ENCODE measurements at regions not wholly inside any gene's neighbourhood (a gene's known extent, or its start where the extent isn't known, plus 50 kb on each side); places are given as distances from the start of the nearest gene placed in this dataset.

- H3K4me2 ChIP-seq (ENCODE audit: insufficient read depth in 1 of 2, low read depth in 2 of 2, low read length in 2 of 2): no peak overlapping the region
- H2BK15ac ChIP-seq (ENCODE audit: low read length): no peak overlapping the region
- no peaks in the 10 kb centered on the region for H3K79me2 ChIP-seq (ENCODE audit: control insufficient read depth in 1 of 2, insufficient read depth in 2 of 2, low read length in 2 of 2)
- no peak overlapping the region for H4K5ac ChIP-seq (ENCODE audit: insufficient read length, low read depth, low read length)
- DNase-seq (ENCODE audit: low read depth in 1 of 2, low spot score in 2 of 2) (no peak), FAIRE-seq (no peak)
- H2BK5ac ChIP-seq (ENCODE audit: low read depth, low read length): no peak overlapping the region
- H2BK20ac ChIP-seq (ENCODE audit: low read length): no peak overlapping the region
- no peak overlapping the region; the same call in 1 of the 2 replicates for H2BK12ac ChIP-seq (ENCODE audit: low read depth, low read length)
- no peaks in the 10 kb centered on the region for H3K27me3 ChIP-seq (replicated peaks in 1 of 4; ENCODE audit: control insufficient read depth in 3 of 4, extremely low read depth in 1 of 4, insufficient read depth in 3 of 4, low read length in 3 of 4)
- no peak overlapping the region; a peak in 1 of 7 replicates for H3K9ac ChIP-seq (replicated peaks in 1 of 4; ENCODE audit: extremely low read depth in 1 of 4, low read depth in 3 of 4, low read length in 3 of 4)
- H3K4me3 ChIP-seq (ENCODE audit: extremely low read depth in 1 of 4, insufficient read depth in 2 of 4, low read depth in 3 of 4, low read length in 4 of 4): no peak overlapping the region
- no peak overlapping the region for H3K18ac ChIP-seq (ENCODE audit: extremely low read depth, low read length)
- no peaks in the 10 kb centered on the region for H3K36me3 ChIP-seq (ENCODE audit: control insufficient read depth in 2 of 4, insufficient read depth in 4 of 4, low read length in 3 of 4)
- no peaks in the 10 kb centered on the region for H3K23me2 ChIP-seq (ENCODE audit: low read depth, low read length)
- H4K20me1 ChIP-seq (replicated peaks in 1 of 2; ENCODE audit: control insufficient read depth in 1 of 2, insufficient read depth in 2 of 2, low read length in 2 of 2): no peaks in the 10 kb centered on the region
- H3K27ac ChIP-seq (ENCODE audit: low read depth, low read length): no peak overlapping the region
- no peaks in the 10 kb centered on the region for H3K79me1 ChIP-seq (ENCODE audit: low read depth, low read length)
- H4K8ac ChIP-seq (ENCODE audit: extremely low read depth, insufficient read depth, low read length): no peak overlapping the region
- H3K23ac ChIP-seq (ENCODE audit: insufficient read length): no peak overlapping the region
- CTCF ChIA-PET (ENCODE audit: partially characterized antibody): interaction anchor here (0.7 to 1.3 kb wide), 2 partner anchors 10 to 19 kb away, joined by 3 read pairs; no protein-coding TSS in a partner anchor
- no peak overlapping the region for H3K14ac ChIP-seq (ENCODE audit: insufficient read length)
- POLR2A ChIA-PET (ENCODE audit: partially characterized antibody): no interaction called here
- no peaks in the 10 kb centered on the region for H3K9me3 ChIP-seq (ENCODE audit: insufficient read depth in 2 of 2, low read depth in 1 of 2, low read length in 1 of 2)
- 94% methylated on average over 3 of the region's 3 CpGs; no CpG with 5 or more reads in 1 of the 2 experiments for WGBS, 2 experiments (ENCODE audit: extremely low coverage in 1 of 2, insufficient coverage in 1 of 2, insufficient read length in 1 of 2, insufficient replicate concordance in 2 of 2, low coverage in 1 of 2, low lambda C conversion rate in 2 of 2, missing lambda C conversion rate in 1 of 2)
- no peak overlapping the region for H3K4ac ChIP-seq (replicated peaks; ENCODE audit: insufficient read length, low read depth, low read length)
- no peak overlapping the region for H3K56ac ChIP-seq (replicated peaks; ENCODE audit: insufficient read length, low read depth, low read length)
- no peak overlapping the region for H4K91ac ChIP-seq (replicated peaks; ENCODE audit: insufficient read length, low read length)
- H2AFZ ChIP-seq (ENCODE audit: low read length): no peak overlapping the region
- no peak overlapping the region for H2AK5ac ChIP-seq (ENCODE audit: low read depth, low read length)
- H3K4me1 ChIP-seq (replicated peaks in 1 of 4; ENCODE audit: control insufficient read depth in 3 of 4, insufficient read depth in 4 of 4, low read length in 3 of 4): peaks cover 0 to 3% (median under 1%) of the 10 kb centered on the region in 4 experiments; a peak in 2 of 7 replicates
- no peak overlapping the region for H2BK120ac ChIP-seq (replicated peaks; ENCODE audit: low read depth, low read length)
- TF ChIP-seq BCL11A (IDR thresholded peaks at IDR 0.05; ENCODE audit: low read depth in 2 of 2, low read length in 2 of 2) (no peak), KDM4A (IDR thresholded peaks at IDR 0.05; ENCODE audit: low read depth, low read length, severe bottlenecking) (no peak), RBBP5 (IDR thresholded peaks at IDR 0.05; ENCODE audit: borderline replicate concordance, low read depth, low read length) (no peak), SUZ12 (IDR thresholded peaks at IDR 0.05; ENCODE audit: low read length) (no peak), CBX8 (IDR thresholded peaks at IDR 0.05; ENCODE audit: borderline replicate concordance, low read depth, low read length) (no peak), BRCA1 (IDR thresholded peaks at IDR 0.05; ENCODE audit: low read depth, low read length) (no peak), RAD21 (IDR thresholded peaks at IDR 0.05 in 1 of 2, conservative IDR thresholded peaks at IDR 0.05 in 1 of 2; ENCODE audit: low read depth in 2 of 2, low read length in 2 of 2) (no peak), RNF2 (IDR thresholded peaks at IDR 0.05; ENCODE audit: borderline replicate concordance, low read depth, low read length, missing control alignments, poor library complexity, severe bottlenecking) (no peak), JUND (IDR thresholded peaks at IDR 0.05; ENCODE audit: low read length) (no peak), FOSL1 (IDR thresholded peaks at IDR 0.05; ENCODE audit: insufficient read depth, low read depth, low read length) (no peak), EZH2 (IDR thresholded peaks at IDR 0.05; ENCODE audit: low read depth, low read length, severe bottlenecking) (no peak), NRF1 (IDR thresholded peaks at IDR 0.05; ENCODE audit: low read depth, low read length) (no peak)
Observed at GRCh38 chr18:6593142-6593885, 136.2 kb upstream of the ARHGAP28 start.
